IMR-90 (cell line): ENCODE measurements at regions not wholly inside any gene's neighbourhood (a gene's known extent, or its start where the extent isn't known, plus 50 kb on each side); places are given as distances from the start of the nearest gene placed in this dataset.
A peak's percentile ranks its signal among the peaks of the same experiment; 100 is the strongest.

Source experiments
- ATAC-seq: fragments of 200-7000 bp; cut with Tn5 transposase; 2 replicates; pipeline ENCODE4 v1.9.1; 2020; ENCODE audit warnings: low read depth, mild to moderate bottlenecking, moderate library complexity
- BruUV-seq: library from RNA; stranded (reverse); fragments of 400-500 nt; replicated peaks from 2 replicates; lab custom pipeline; 2021; lab: Mats Ljungman, UMichigan
- CTCF ChIA-PET: fragments of 300-600 bp; formaldehyde crosslinking; extraction: SDS; loops from one replicate; lab custom pipeline; 2021; ENCODE audit warnings: antibody characterized with exemption; lab: Yijun Ruan, JAX
- POLR2A ChIA-PET: fragments of 300-600 bp; sonication (Branson Sonifier 250); formaldehyde crosslinking; loops from one replicate; lab custom pipeline; 2022; ENCODE audit warnings: antibody characterized with exemption; ENCODE audit not compliant: unreplicated experiment; lab: Charles Lee
- DNase-seq: peaks from one replicate; pipeline ENCODE4 v3.0.0; 2013
- H2AFZ ChIP-seq: replicated peaks from 2 replicates; pipeline ENCODE3; 2013; ENCODE audit warnings: low read length, mild to moderate bottlenecking; ENCODE audit not compliant: poor library complexity
- H2AK5ac ChIP-seq: 2 replicates; pipeline ENCODE4 v1.6.1; 2013; ENCODE audit warnings: low read depth, low read length, inconsistent platforms
- H2AK9ac ChIP-seq: replicated peaks from 2 replicates; pipeline ENCODE3; 2013; ENCODE audit warnings: mild to moderate bottlenecking, low read depth, low read length, moderate library complexity; ENCODE audit not compliant: poor library complexity
- H2BK120ac ChIP-seq: 2 replicates; pipeline ENCODE4 v1.6.1; 2013; ENCODE audit warnings: low read depth, low read length, inconsistent platforms
- H2BK15ac ChIP-seq: 3 replicates; pipeline ENCODE4 v1.6.1; 2013; ENCODE audit warnings: low read depth, low read length, inconsistent platforms
- H2BK20ac ChIP-seq: 2 replicates; pipeline ENCODE4 v1.6.1; 2013; ENCODE audit warnings: low read depth, mild to moderate bottlenecking, inconsistent platforms, low read length, moderate library complexity
- H2BK5ac ChIP-seq: 2 replicates; pipeline ENCODE4 v1.6.1; 2013; ENCODE audit warnings: mild to moderate bottlenecking, low read depth, low read length, inconsistent platforms; ENCODE audit not compliant: poor library complexity, severe bottlenecking
- H3K14ac ChIP-seq: replicated peaks from 2 replicates; pipeline ENCODE4 v1.6.1; 2013; ENCODE audit warnings: low read depth, low read length, inconsistent platforms
- H3K18ac ChIP-seq: 2 replicates; pipeline ENCODE4 v1.6.1; 2013; ENCODE audit warnings: low read depth, low read length, control low read depth
- H3K23ac ChIP-seq: 2 replicates; pipeline ENCODE4 v1.6.1; 2013; ENCODE audit warnings: low read depth, low read length, inconsistent platforms
- H3K27ac ChIP-seq: 2 replicates; pipeline ENCODE4 v1.5.1; 2013; ENCODE audit warnings: mild to moderate bottlenecking, control low read depth, low read length; ENCODE audit not compliant: insufficient read depth
- H3K27me3 ChIP-seq: 2 replicates; pipeline ENCODE4 v1.6.1; 2013; ENCODE audit warnings: low read length; ENCODE audit not compliant: control insufficient read depth, insufficient read depth
- H3K36me3 ChIP-seq: 2 replicates; pipeline ENCODE4 v1.6.1; 2013; ENCODE audit warnings: low read length, mixed read lengths; ENCODE audit not compliant: control insufficient read depth, insufficient read depth
- H3K4ac ChIP-seq: 2 replicates; pipeline ENCODE4 v1.6.1; 2013; ENCODE audit warnings: low read depth, low read length, inconsistent platforms
- H3K4me1 ChIP-seq: 2 replicates; pipeline ENCODE4 v1.6.1; 2013; ENCODE audit warnings: low read length, mixed read lengths; ENCODE audit not compliant: control insufficient read depth, insufficient read depth
- H3K4me2 ChIP-seq: 2 replicates; pipeline ENCODE4 v1.6.1; 2013; ENCODE audit warnings: low read depth, mild to moderate bottlenecking, control low read depth, low read length, moderate library complexity
- H3K4me3 ChIP-seq: 2 replicates; pipeline ENCODE4 v1.5.1; 2013; ENCODE audit warnings: low read depth, mild to moderate bottlenecking, control low read depth, low read length, moderate library complexity; ENCODE audit not compliant: insufficient read depth
- H3K56ac ChIP-seq: 2 replicates; pipeline ENCODE4 v1.6.1; 2013; ENCODE audit warnings: low read length, inconsistent platforms; ENCODE audit not compliant: insufficient read depth; ENCODE audit errors: extremely low read depth
- H3K79me1 ChIP-seq, 2 experiments: 2 replicates each; pipeline ENCODE4 v1.6.1; 2013; ENCODE audit warnings: low read length in 2 of 2, inconsistent platforms in 1 of 2, low read depth in 1 of 2
- H3K9ac ChIP-seq: 2 replicates; pipeline ENCODE4 v1.6.1; 2013; ENCODE audit warnings: low read depth, low read length, control low read depth
- H3K9me1 ChIP-seq: 2 replicates; pipeline ENCODE4 v1.6.1; 2013; ENCODE audit warnings: low read length, inconsistent platforms; ENCODE audit not compliant: insufficient read depth
- H3K9me3 ChIP-seq: 2 replicates; pipeline ENCODE4 v1.6.1; 2013; ENCODE audit warnings: low read length; ENCODE audit not compliant: control insufficient read depth, insufficient read depth
- H4K20me1 ChIP-seq: 2 replicates; pipeline ENCODE4 v1.6.1; 2013; ENCODE audit warnings: low read length, inconsistent platforms; ENCODE audit not compliant: insufficient read depth
- H4K5ac ChIP-seq: 2 replicates; pipeline ENCODE4 v1.6.1; 2013; ENCODE audit warnings: mild to moderate bottlenecking, low read depth, low read length, control low read depth
- H4K8ac ChIP-seq, 2 experiments: 2 replicates each; pipeline ENCODE4 v1.6.1; 2013; ENCODE audit warnings: low read depth in 2 of 2, low read length in 2 of 2, control low read depth in 1 of 2, inconsistent platforms in 1 of 2
- H4K91ac ChIP-seq: 2 replicates; pipeline ENCODE4 v1.6.1; 2013; ENCODE audit warnings: low read depth, low read length, inconsistent platforms; ENCODE audit not compliant: insufficient read depth
- BHLHE40 ChIP-seq: fragments of 150-350 bp; IDR thresholded peaks from 2 replicates; pipeline ENCODE4 v1.6.1; 2016; ENCODE audit warnings: mild to moderate bottlenecking, low read depth, low read length
- CEBPB ChIP-seq: IDR thresholded peaks from 2 replicates; pipeline ENCODE4 v1.6.1; 2012; ENCODE audit warnings: low read depth, low read length, improper control_type of control experiment
- CHD1 ChIP-seq: IDR thresholded peaks from 2 replicates; pipeline ENCODE4 v1.6.1; 2012; ENCODE audit warnings: low read depth, low read length, improper control_type of control experiment
- CTCF ChIP-seq: conservative IDR thresholded peaks from 2 replicates; pipeline ENCODE4 v1.5.1; 2012; ENCODE audit warnings: mild to moderate bottlenecking, low read depth, low read length, improper control_type of control experiment
- FOS ChIP-seq: fragments of 150-350 bp; IDR thresholded peaks from 2 replicates; pipeline ENCODE4 v1.6.1; 2016; ENCODE audit warnings: low read depth, low read length
- MAFK ChIP-seq: IDR thresholded peaks from 2 replicates; pipeline ENCODE4 v1.6.1; 2012; ENCODE audit warnings: low read depth, low read length, improper control_type of control experiment
- MAZ ChIP-seq: IDR thresholded peaks from 2 replicates; pipeline ENCODE4 v1.6.1; 2012; ENCODE audit warnings: low read depth, mild to moderate bottlenecking, low read length, improper control_type of control experiment, moderate library complexity, borderline replicate concordance
- MXI1 ChIP-seq: IDR thresholded peaks from 2 replicates; pipeline ENCODE4 v1.6.1; 2012; ENCODE audit warnings: low read depth, mild to moderate bottlenecking, low read length, moderate library complexity, borderline replicate concordance
- NFE2L2 ChIP-seq: fragments of 150-350 bp; IDR thresholded peaks from 2 replicates; pipeline ENCODE4 v1.6.1; 2016; ENCODE audit warnings: low read depth, mild to moderate bottlenecking, low read length
- POLR2A ChIP-seq: IDR thresholded peaks from 2 replicates; pipeline ENCODE4 v1.6.1; 2012; ENCODE audit warnings: mild to moderate bottlenecking, low read depth, low read length
- RCOR1 ChIP-seq: IDR thresholded peaks from 2 replicates; pipeline ENCODE4 v1.6.1; 2012; ENCODE audit warnings: mild to moderate bottlenecking, low read length, improper control_type of control experiment; ENCODE audit not compliant: insufficient replicate concordance
- RFX5 ChIP-seq: IDR thresholded peaks from 2 replicates; pipeline ENCODE4 v1.8.0; 2012; ENCODE audit warnings: low read depth, mild to moderate bottlenecking, low read length, moderate library complexity
- SMC3 ChIP-seq: fragments of 150-350 bp; IDR thresholded peaks from 2 replicates; pipeline ENCODE4 v1.6.1; 2016; ENCODE audit warnings: low read depth, mild to moderate bottlenecking, antibody characterized with exemption, low read length, moderate library complexity
- WGBS, 2 experiments: methylation state at CpG; one replicate each; pipeline versions ENCODE4 v1.1.5 to v1.1.7; 2013; ENCODE audit warnings: missing lambda C conversion rate in 2 of 2; ENCODE audit not compliant: insufficient read length in 1 of 2; ENCODE audit errors: extremely low coverage in 2 of 2; 5-methylcytosine and 5-hydroxymethylcytosine counted together
- dilution Hi-C: fragments of 300-500 bp; cut with HindIII; formaldehyde crosslinking; loops from one replicate; pipeline ENCODE4 v1.14.3; 2018; ENCODE audit warnings: low sequenced_read_pairs; ENCODE audit not compliant: unreplicated experiment
- in situ Hi-C: fragments of 300-500 bp; cut with MboI; formaldehyde crosslinking; loops from 3 replicates; pipeline ENCODE4 v1.14.3; 2019; ENCODE audit warnings: low sequenced_read_pairs, inconsistent platforms, mixed read lengths
- intact Hi-C: fragments of 100-400 bp; cut with micrococcal nuclease; formaldehyde crosslinking; loops from 2 replicates; pipeline ENCODE4 v1.10.0; 2022
- TF ChIP-seq, protein P1 (sequence below): fragments of 150-350 bp; IDR thresholded peaks from 2 replicates; pipeline ENCODE4 v1.6.1; 2016; ENCODE audit warnings: low read depth, mild to moderate bottlenecking, low read length, moderate library complexity, borderline replicate concordance

GRCh38 chr22:26893173-26894110 lies 236.1 kb downstream of the MIAT start:
- peak overlapping the region; percentile 64; the same call in 1 of the 2 replicates for H3K18ac ChIP-seq
- in situ Hi-C loops (no loop called here), dilution Hi-C loops (no loop called here), intact Hi-C loops (loop anchor here (5.0 to 10.0 kb wide), 3 partner anchors 219 to 971 kb away; partner anchors contain the start of gene MN1)
- no peaks in the 10 kb centered on the region for H3K9me3 ChIP-seq
- WGBS, 2 experiments: 83 to 100% methylated on average over 1 to 2 of the region's 18 CpGs
- peak overlapping the region; percentile 79 for H3K4ac ChIP-seq
- BruUV-seq: no TSS peak
- no peak for ATAC-seq
- H4K5ac ChIP-seq: no peak overlapping the region
- peak overlapping the region; percentile 86 for H2AK5ac ChIP-seq
- no peak overlapping the region for H3K56ac ChIP-seq
- H3K27ac ChIP-seq: no peak overlapping the region
- peak overlapping the region; percentile 64 for H2BK20ac ChIP-seq
- H3K27me3 ChIP-seq: peaks cover 4% of the 10 kb centered on the region; the same call in 1 of the 2 replicates
- DNase-seq: no peak
- H3K36me3 ChIP-seq: no peaks in the 10 kb centered on the region
- peak overlapping the region in 1 of 2 experiments; percentile 6; a peak in 1 of 4 replicates for H4K8ac ChIP-seq
- H3K79me1 ChIP-seq: no peaks in the 10 kb centered on the region
- peak overlapping the region; percentile 79 for H2BK120ac ChIP-seq
- H2BK5ac ChIP-seq: no peak overlapping the region
- H4K91ac ChIP-seq: peak overlapping the region; percentile 89
- POLR2A ChIA-PET: no interaction called here
- H3K4me3 ChIP-seq: no peak overlapping the region
- TF ChIP-seq MAFK (no peak), SMC3 (no peak), BHLHE40 (no peak), RFX5 (no peak), CHD1 (no peak), MXI1 (no peak), CTCF (no peak), POLR2A (no peak), NFE2L2 (no peak), FOS (no peak), MAZ (no peak), RCOR1 (no peak), CEBPB (no peak)
- TF ChIP-seq, protein P1, sequence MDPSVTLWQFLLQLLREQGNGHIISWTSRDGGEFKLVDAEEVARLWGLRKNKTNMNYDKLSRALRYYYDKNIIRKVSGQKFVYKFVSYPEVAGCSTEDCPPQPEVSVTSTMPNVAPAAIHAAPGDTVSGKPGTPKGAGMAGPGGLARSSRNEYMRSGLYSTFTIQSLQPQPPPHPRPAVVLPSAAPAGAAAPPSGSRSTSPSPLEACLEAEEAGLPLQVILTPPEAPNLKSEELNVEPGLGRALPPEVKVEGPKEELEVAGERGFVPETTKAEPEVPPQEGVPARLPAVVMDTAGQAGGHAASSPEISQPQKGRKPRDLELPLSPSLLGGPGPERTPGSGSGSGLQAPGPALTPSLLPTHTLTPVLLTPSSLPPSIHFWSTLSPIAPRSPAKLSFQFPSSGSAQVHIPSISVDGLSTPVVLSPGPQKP: no peak
- H3K23ac ChIP-seq: 0 out of 2 replicates have a peak overlapping the region, but pooled peaks have one; percentile 33
- peaks cover 30% of the 10 kb centered on the region for H3K4me1 ChIP-seq
- CTCF ChIA-PET: no interaction called here
- peak overlapping the region; percentile 24 for H2AFZ ChIP-seq
- H2AK9ac ChIP-seq: peak overlapping the region; percentile 34
- H2BK15ac ChIP-seq: peak overlapping the region; percentile 89; the same call in 2 of the 3 replicates
- no peak overlapping the region for H3K4me2 ChIP-seq
- peak overlapping the region; percentile 41; the same call in 1 of the 2 replicates for H3K14ac ChIP-seq
- H3K9ac ChIP-seq: no peak overlapping the region
- peaks cover 15% of the 10 kb centered on the region for H3K9me1 ChIP-seq
- H4K20me1 ChIP-seq: peaks cover 4% of the 10 kb centered on the region; the same call in 1 of the 2 replicates
